Calu3 (cell line): ENCODE measurements at regions not wholly inside any gene's neighbourhood (a gene's known extent, or its start where the extent isn't known, plus 50 kb on each side); places are given as distances from the start of the nearest gene placed in this dataset.

Source experiments
- BruUV-seq: library from RNA; stranded (reverse); fragments of 400-500 nt; replicated peaks from 2 replicates; lab custom pipeline; 2021; lab: Mats Ljungman, UMichigan
- CTCF ChIA-PET: fragments of 300-600 bp; sonication (Branson Sonifier 250); formaldehyde crosslinking; loops from one replicate; lab custom pipeline; 2022; ENCODE audit warnings: antibody characterized with exemption; lab: Charles Lee
- DNase-seq: peaks from one replicate; pipeline ENCODE4 v3.0.0; 2022
- H3K27ac Mint-ChIP-seq: one replicate; pipeline ENCODE4 v1.8.0; 2022; ENCODE audit warnings: mixed read lengths; ENCODE audit not compliant: unreplicated experiment
- H3K27me3 Mint-ChIP-seq: one replicate; pipeline ENCODE4 v1.8.0; 2022; ENCODE audit warnings: mixed read lengths; ENCODE audit not compliant: unreplicated experiment
- H3K36me3 Mint-ChIP-seq: one replicate; pipeline ENCODE4 v1.8.0; 2022; ENCODE audit warnings: mild to moderate bottlenecking, moderate library complexity, mixed read lengths; ENCODE audit not compliant: insufficient read depth, unreplicated experiment
- H3K4me1 Mint-ChIP-seq: one replicate; pipeline ENCODE4 v1.8.0; 2022; ENCODE audit warnings: mild to moderate bottlenecking, low read depth, mixed read lengths; ENCODE audit not compliant: unreplicated experiment
- H3K4me3 Mint-ChIP-seq: one replicate; pipeline ENCODE4 v1.8.0; 2022; ENCODE audit warnings: mild to moderate bottlenecking, low read depth, moderate library complexity, mixed read lengths; ENCODE audit not compliant: unreplicated experiment
- H3K9me3 Mint-ChIP-seq: one replicate; pipeline ENCODE4 v1.8.0; 2022; ENCODE audit warnings: low read depth, mixed read lengths; ENCODE audit not compliant: unreplicated experiment
- CTCF ChIP-seq: fragments of 200-600 bp; IDR thresholded peaks from one replicate; pipeline ENCODE4 v1.8.0; 2022; ENCODE audit warnings: antibody characterized with exemption; ENCODE audit not compliant: unreplicated experiment
- intact Hi-C: fragments of 100-400 bp; cut with micrococcal nuclease; formaldehyde crosslinking; loops from one replicate; pipeline ENCODE4 v1.10.0; 2022; ENCODE audit not compliant: unreplicated experiment

GRCh38 chr4:29588617-29589016, 1131.6 kb upstream of the PCDH7 start:
- Mint-ChIP-seq H3K27me3 (no peaks in the 10 kb centered on the region), H3K36me3 (no peaks in the 10 kb centered on the region), H3K4me3 (no peak overlapping the region), H3K27ac (no peak overlapping the region), H3K9me3 (peaks cover 14% of the 10 kb centered on the region), H3K4me1 (no peaks in the 10 kb centered on the region)
- no TSS peak for BruUV-seq
- TF ChIP-seq CTCF, result no peak
- CTCF ChIA-PET, result no interaction called here
- no peak for DNase-seq
- intact Hi-C loops, result no loop called here

- Mint-ChIP-seq H3K36me3 (no peaks in the 10 kb centered on the region), H3K27ac (no peak overlapping the region), H3K27me3 (no peaks in the 10 kb centered on the region), H3K9me3 (peaks cover 13% of the 10 kb centered on the region), H3K4me3 (no peak overlapping the region), H3K4me1 (no peaks in the 10 kb centered on the region)
- no TSS peak for BruUV-seq
- DNase-seq, result no peak
- CTCF ChIA-PET, result no interaction called here
- intact Hi-C loops, result no loop called here
- no peak for TF ChIP-seq CTCF
Observed at GRCh38 chr4:29596228-29596627, 1123.9 kb upstream of the PCDH7 start.

- H3K9me3 Mint-ChIP-seq, result peaks cover 2% of the 10 kb centered on the region
- CTCF ChIA-PET, result no interaction called here
- no peaks in the 10 kb centered on the region for H3K4me1 Mint-ChIP-seq
- BruUV-seq, result no TSS peak
- no peak for TF ChIP-seq CTCF
- no peaks in the 10 kb centered on the region for H3K27me3 Mint-ChIP-seq
- no peak for DNase-seq
- H3K36me3 Mint-ChIP-seq, result no peaks in the 10 kb centered on the region
- H3K27ac Mint-ChIP-seq, result no peak overlapping the region
- no peak overlapping the region for H3K4me3 Mint-ChIP-seq
- intact Hi-C loops, result no loop called here
Observed at GRCh38 chr4:29619168-29619567, 1101.0 kb upstream of the PCDH7 start.

GRCh38 chr4:29632199-29632598, 1088.0 kb upstream of the PCDH7 start:
- no peak overlapping the region for H3K4me3 Mint-ChIP-seq
- no TSS peak for BruUV-seq
- H3K27ac Mint-ChIP-seq, result no peak overlapping the region
- H3K36me3 Mint-ChIP-seq, result no peaks in the 10 kb centered on the region
- no peaks in the 10 kb centered on the region for H3K4me1 Mint-ChIP-seq
- DNase-seq, result no peak
- CTCF ChIA-PET, result no interaction called here
- peaks cover 4% of the 10 kb centered on the region for H3K9me3 Mint-ChIP-seq
- no peaks in the 10 kb centered on the region for H3K27me3 Mint-ChIP-seq
- TF ChIP-seq CTCF, result no peak
- intact Hi-C loops, result no loop called here
